Astrocyte (in vitro differentiated cells and primary cell): ENCODE measurements at regions not wholly inside any gene's neighbourhood (a gene's known extent, or its start where the extent isn't known, plus 50 kb on each side); places are given as distances from the start of the nearest gene placed in this dataset.

Experiments
- EZH2 ChIP-seq: IDR thresholded peaks from 2 replicates; pipeline ENCODE4 v1.6.1; 2012; ENCODE audit warnings: mild to moderate bottlenecking, low read length, inconsistent platforms; ENCODE audit not compliant: insufficient read depth
- TF ChIP-seq, protein P1 (sequence below): IDR thresholded peaks from 2 replicates; pipeline ENCODE4 v1.5.1; 2011; ENCODE audit warnings: low read depth, mild to moderate bottlenecking, inconsistent platforms, low read length, moderate library complexity; ENCODE audit not compliant: insufficient read depth

DNA sequence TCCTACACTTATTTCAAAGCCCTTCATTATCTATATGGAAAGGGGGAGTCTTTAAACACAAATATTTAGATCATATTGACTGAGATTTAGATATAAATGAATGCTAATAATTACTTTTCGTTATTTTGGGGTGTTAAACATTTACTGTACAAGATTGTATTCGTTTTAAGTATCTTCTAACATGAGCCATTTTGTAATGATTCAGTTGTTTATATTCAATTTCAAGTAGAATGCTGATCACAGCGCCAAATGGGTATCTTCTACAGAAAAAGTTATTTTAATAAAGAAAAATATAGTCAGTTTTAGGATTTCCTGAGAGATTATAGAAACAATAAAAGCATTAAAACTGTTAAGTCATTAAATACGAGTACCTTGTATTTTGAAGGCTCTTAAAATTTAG is 104.5 kb upstream of the HNRNPU start:
- TF ChIP-seq, protein P1, sequence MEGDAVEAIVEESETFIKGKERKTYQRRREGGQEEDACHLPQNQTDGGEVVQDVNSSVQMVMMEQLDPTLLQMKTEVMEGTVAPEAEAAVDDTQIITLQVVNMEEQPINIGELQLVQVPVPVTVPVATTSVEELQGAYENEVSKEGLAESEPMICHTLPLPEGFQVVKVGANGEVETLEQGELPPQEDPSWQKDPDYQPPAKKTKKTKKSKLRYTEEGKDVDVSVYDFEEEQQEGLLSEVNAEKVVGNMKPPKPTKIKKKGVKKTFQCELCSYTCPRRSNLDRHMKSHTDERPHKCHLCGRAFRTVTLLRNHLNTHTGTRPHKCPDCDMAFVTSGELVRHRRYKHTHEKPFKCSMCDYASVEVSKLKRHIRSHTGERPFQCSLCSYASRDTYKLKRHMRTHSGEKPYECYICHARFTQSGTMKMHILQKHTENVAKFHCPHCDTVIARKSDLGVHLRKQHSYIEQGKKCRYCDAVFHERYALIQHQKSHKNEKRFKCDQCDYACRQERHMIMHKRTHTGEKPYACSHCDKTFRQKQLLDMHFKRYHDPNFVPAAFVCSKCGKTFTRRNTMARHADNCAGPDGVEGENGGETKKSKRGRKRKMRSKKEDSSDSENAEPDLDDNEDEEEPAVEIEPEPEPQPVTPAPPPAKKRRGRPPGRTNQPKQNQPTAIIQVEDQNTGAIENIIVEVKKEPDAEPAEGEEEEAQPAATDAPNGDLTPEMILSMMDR = no peak
- no peak for TF ChIP-seq EZH2
